Caco-2 (cell line): ENCODE measurements at regions not wholly inside any gene's neighbourhood (a gene's known extent, or its start where the extent isn't known, plus 50 kb on each side); places are given as distances from the start of the nearest gene placed in this dataset.

Source experiments
- BruUV-seq: library from RNA; stranded (reverse); fragments of 400-500 nt; replicated peaks from 2 replicates; lab custom pipeline; 2021; lab: Mats Ljungman, UMichigan
- CTCF ChIA-PET: fragments of 300-600 bp; sonication (Branson Sonifier 250); formaldehyde crosslinking; loops from one replicate; lab custom pipeline; 2022; ENCODE audit warnings: antibody characterized with exemption; lab: Charles Lee
- POLR2A ChIA-PET: fragments of 300-600 bp; sonication (Branson Sonifier 250); formaldehyde crosslinking; loops from one replicate; lab custom pipeline; 2022; ENCODE audit warnings: antibody characterized with exemption; lab: Charles Lee
- DNase-seq, 2 experiments: peaks; one replicate each; pipeline versions ENCODE4 v3.0.0 to v3.0.0-alpha.2; 2020 to 2022
- H3K27me3 ChIP-seq: replicated peaks from 2 replicates; pipeline ENCODE4 v1.6.0; 2011; ENCODE audit warnings: low read length; ENCODE audit not compliant: control insufficient read depth, insufficient read depth
- H3K36me3 ChIP-seq: 2 replicates; pipeline ENCODE4 v1.5.1; 2011; ENCODE audit warnings: low read length; ENCODE audit not compliant: control insufficient read depth, insufficient read depth
- H3K4me1 ChIP-seq: fragments of 250-450 bp; sonication (Bioruptor Pico); 2 replicates; pipeline ENCODE4 v1.5.1; 2020; ENCODE audit warnings: mild to moderate bottlenecking
- H3K4me3 ChIP-seq: 2 replicates; pipeline ENCODE4 v1.5.1; 2011; ENCODE audit warnings: low read depth, mild to moderate bottlenecking, control low read depth, low read length
- H3K9me3 ChIP-seq: fragments of 250-450 bp; sonication (Bioruptor Pico); 2 replicates; pipeline ENCODE4 v1.5.1; 2020; ENCODE audit warnings: mild to moderate bottlenecking, moderate library complexity
- H3K27ac Mint-ChIP-seq: one replicate; pipeline ENCODE4 v1.8.0; 2022; ENCODE audit warnings: mixed read lengths; ENCODE audit not compliant: unreplicated experiment
- H3K27me3 Mint-ChIP-seq: one replicate; pipeline ENCODE4 v1.8.0; 2022; ENCODE audit warnings: mixed read lengths; ENCODE audit not compliant: insufficient read depth, unreplicated experiment
- H3K36me3 Mint-ChIP-seq: one replicate; pipeline ENCODE4 v1.8.0; 2022; ENCODE audit warnings: mild to moderate bottlenecking, mixed read lengths; ENCODE audit not compliant: insufficient read depth, unreplicated experiment
- H3K4me1 Mint-ChIP-seq: one replicate; pipeline ENCODE4 v1.8.0; 2022; ENCODE audit warnings: low read depth, mixed read lengths; ENCODE audit not compliant: unreplicated experiment
- H3K4me3 Mint-ChIP-seq: one replicate; pipeline ENCODE4 v1.8.0; 2022; ENCODE audit warnings: mild to moderate bottlenecking, moderate library complexity, mixed read lengths; ENCODE audit not compliant: unreplicated experiment
- H3K9me3 Mint-ChIP-seq: one replicate; pipeline ENCODE4 v1.8.0; 2022; ENCODE audit warnings: mixed read lengths; ENCODE audit not compliant: unreplicated experiment
- intact Hi-C: fragments of 100-400 bp; cut with micrococcal nuclease; formaldehyde crosslinking; loops from one replicate; pipeline ENCODE4 v1.10.0; 2022; ENCODE audit not compliant: unreplicated experiment
- TF ChIP-seq, protein P1 (sequence below), 2 experiments: fragments of 200-600 bp in 1 of 2; IDR thresholded peaks; 1 replicate in 1 of 2; 2 replicates in 1 of 2; pipeline versions ENCODE4 v1.5.1 to v1.8.0; 2011 to 2022; ENCODE audit warnings: antibody characterized with exemption in 1 of 2, control low read depth in 1 of 2, inconsistent platforms in 1 of 2, low read depth in 1 of 2, low read length in 1 of 2, mild to moderate bottlenecking in 1 of 2, moderate library complexity in 1 of 2; ENCODE audit not compliant: insufficient read depth in 1 of 2, severe bottlenecking in 1 of 2, unreplicated experiment in 1 of 2

GRCh38 chr4:144283526-144283925 is 143.0 kb upstream of the GYPA start:
- Mint-ChIP-seq H3K4me3 (no peak overlapping the region), H3K27ac (no peak overlapping the region), H3K36me3 (no peaks in the 10 kb centered on the region), H3K4me1 (no peaks in the 10 kb centered on the region), H3K9me3 (no peaks in the 10 kb centered on the region), H3K27me3 (peaks cover 5% of the 10 kb centered on the region)
- H3K9me3 ChIP-seq, result no peaks in the 10 kb centered on the region
- no peaks in the 10 kb centered on the region for H3K4me1 ChIP-seq
- intact Hi-C loops, result no loop called here
- POLR2A ChIA-PET, result no interaction called here
- H3K36me3 ChIP-seq, result no peaks in the 10 kb centered on the region
- CTCF ChIA-PET, result no interaction called here
- no TSS peak for BruUV-seq
- DNase-seq, result no peak
- no peak overlapping the region for H3K4me3 ChIP-seq
- TF ChIP-seq, protein P1, sequence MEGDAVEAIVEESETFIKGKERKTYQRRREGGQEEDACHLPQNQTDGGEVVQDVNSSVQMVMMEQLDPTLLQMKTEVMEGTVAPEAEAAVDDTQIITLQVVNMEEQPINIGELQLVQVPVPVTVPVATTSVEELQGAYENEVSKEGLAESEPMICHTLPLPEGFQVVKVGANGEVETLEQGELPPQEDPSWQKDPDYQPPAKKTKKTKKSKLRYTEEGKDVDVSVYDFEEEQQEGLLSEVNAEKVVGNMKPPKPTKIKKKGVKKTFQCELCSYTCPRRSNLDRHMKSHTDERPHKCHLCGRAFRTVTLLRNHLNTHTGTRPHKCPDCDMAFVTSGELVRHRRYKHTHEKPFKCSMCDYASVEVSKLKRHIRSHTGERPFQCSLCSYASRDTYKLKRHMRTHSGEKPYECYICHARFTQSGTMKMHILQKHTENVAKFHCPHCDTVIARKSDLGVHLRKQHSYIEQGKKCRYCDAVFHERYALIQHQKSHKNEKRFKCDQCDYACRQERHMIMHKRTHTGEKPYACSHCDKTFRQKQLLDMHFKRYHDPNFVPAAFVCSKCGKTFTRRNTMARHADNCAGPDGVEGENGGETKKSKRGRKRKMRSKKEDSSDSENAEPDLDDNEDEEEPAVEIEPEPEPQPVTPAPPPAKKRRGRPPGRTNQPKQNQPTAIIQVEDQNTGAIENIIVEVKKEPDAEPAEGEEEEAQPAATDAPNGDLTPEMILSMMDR (IDR thresholded peaks at IDR 0.05; ENCODE audit: insufficient read depth in 1 of 2, low read depth in 1 of 2, low read length in 1 of 2, severe bottlenecking in 1 of 2, unreplicated experiment in 1 of 2), result no peak
- no peaks in the 10 kb centered on the region for H3K27me3 ChIP-seq

- Mint-ChIP-seq H3K9me3 (no peaks in the 10 kb centered on the region), H3K4me3 (no peak overlapping the region), H3K27me3 (peaks cover 5% of the 10 kb centered on the region), H3K36me3 (no peaks in the 10 kb centered on the region), H3K27ac (no peak overlapping the region), H3K4me1 (no peaks in the 10 kb centered on the region)
- Histone ChIP-seq H3K4me1 (no peaks in the 10 kb centered on the region), H3K9me3 (no peaks in the 10 kb centered on the region), H3K4me3 (no peak overlapping the region), H3K36me3 (no peaks in the 10 kb centered on the region), H3K27me3 (no peaks in the 10 kb centered on the region)
- BruUV-seq, result no TSS peak
- no peak for DNase-seq
- TF ChIP-seq, protein P1 (IDR thresholded peaks at IDR 0.05; ENCODE audit: insufficient read depth in 1 of 2, low read depth in 1 of 2, low read length in 1 of 2, severe bottlenecking in 1 of 2, unreplicated experiment in 1 of 2), result no peak
- POLR2A ChIA-PET, result no interaction called here
- intact Hi-C loops, result no loop called here
- CTCF ChIA-PET, result no interaction called here
These were observed 143.5 kb upstream of the GYPA start for GRCh38 chr4:144284026-144284425.

DNA sequence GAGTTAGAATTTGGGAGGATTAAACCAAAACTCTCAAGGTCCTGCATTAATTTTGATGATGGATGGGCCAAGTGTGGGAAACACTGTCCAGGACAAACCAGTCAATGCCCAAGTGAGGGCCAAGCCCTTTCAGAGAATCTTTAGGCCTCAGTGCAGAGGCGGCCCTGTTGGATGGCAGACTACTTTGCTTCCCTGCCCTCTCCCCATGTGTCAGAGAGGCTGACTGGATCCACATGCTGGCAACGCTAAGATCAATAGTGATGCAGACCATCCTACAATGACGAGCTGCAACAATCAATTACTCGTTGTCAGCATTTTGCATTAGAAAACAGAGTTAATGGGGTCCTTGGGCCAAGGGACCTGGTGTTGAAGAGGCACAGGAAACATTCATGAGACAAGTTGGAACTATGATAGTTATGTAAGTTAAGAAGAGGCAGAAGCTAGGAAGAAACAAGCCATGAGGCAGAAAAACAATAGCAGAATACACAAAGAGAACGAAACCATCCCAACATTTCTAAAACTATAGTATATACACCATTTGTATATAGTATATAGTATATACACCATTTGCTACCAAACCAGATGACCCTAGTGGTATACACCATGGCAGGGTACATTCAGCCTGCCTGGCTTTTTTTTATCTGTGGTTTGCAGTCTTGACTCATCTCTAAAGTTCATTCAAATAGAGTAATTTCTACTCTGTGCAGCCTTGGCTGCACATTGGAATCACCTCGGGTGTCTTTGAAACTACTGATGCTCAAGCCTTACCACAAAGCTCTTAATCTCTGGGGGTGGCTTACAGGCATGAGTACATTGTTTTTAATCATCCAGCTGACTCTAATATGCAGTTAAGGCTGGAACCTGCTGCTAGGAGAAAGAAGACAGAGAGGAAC is 147.7 kb upstream of the GYPA start:
- intact Hi-C loops, result no loop called here
- ChIA-PET POLR2A (no interaction called here), CTCF (no interaction called here)
- TF ChIP-seq, protein P1 (IDR thresholded peaks at IDR 0.05; ENCODE audit: insufficient read depth in 1 of 2, low read depth in 1 of 2, low read length in 1 of 2, severe bottlenecking in 1 of 2, unreplicated experiment in 1 of 2), result no peak
- Mint-ChIP-seq H3K27ac (no peak overlapping the region), H3K9me3 (no peaks in the 10 kb centered on the region), H3K27me3 (no peaks in the 10 kb centered on the region), H3K4me1 (no peaks in the 10 kb centered on the region), H3K36me3 (no peaks in the 10 kb centered on the region), H3K4me3 (no peak overlapping the region)
- Histone ChIP-seq H3K36me3 (no peaks in the 10 kb centered on the region), H3K4me3 (no peak overlapping the region), H3K4me1 (no peaks in the 10 kb centered on the region), H3K27me3 (no peaks in the 10 kb centered on the region), H3K9me3 (no peaks in the 10 kb centered on the region)
- no TSS peak for BruUV-seq
- DNase-seq, result no peak
